ENCODE measurements at regions not wholly inside any gene's neighbourhood (a gene's known extent, or its start where the extent isn't known, plus 50 kb on each side); places are given as distances from the start of the nearest gene placed in this dataset.

- TF ChIP-seq CTCF (IDR thresholded peaks at IDR 0.05; ENCODE audit: low read depth, low read length) (no peak), MAX (IDR thresholded peaks at IDR 0.05; ENCODE audit: low read depth, low read length) (no peak), MYC (IDR thresholded peaks at IDR 0.05; ENCODE audit: low read depth, low read length) (no peak), POLR2A (IDR thresholded peaks at IDR 0.05; ENCODE audit: extremely low read depth, insufficient read length) (no peak)
- DNase-seq (ENCODE audit: low read depth): no peak
- H3K4me3 ChIP-seq (ENCODE audit: low read depth, low read length): no peak overlapping the region
Measured at GRCh38 chr15:46548989-46549388, 914.2 kb downstream of the SQOR start.

- no peak overlapping the region for H3K4me3 ChIP-seq (ENCODE audit: low read depth, low read length)
- no peak for DNase-seq (ENCODE audit: low read depth)
- no peak for TF ChIP-seq MAX (IDR thresholded peaks at IDR 0.05; ENCODE audit: low read depth, low read length)
- TF ChIP-seq CTCF (IDR thresholded peaks at IDR 0.05; ENCODE audit: low read depth, low read length): no peak
Measured at GRCh38 chr15:46552316-46552715, 917.5 kb downstream of the SQOR start.

- TF ChIP-seq CTCF (IDR thresholded peaks at IDR 0.05; ENCODE audit: low read depth, low read length): no peak
- TF ChIP-seq MYC (IDR thresholded peaks at IDR 0.05; ENCODE audit: low read depth, low read length): no peak
- TF ChIP-seq POLR2A (IDR thresholded peaks at IDR 0.05; ENCODE audit: extremely low read depth, insufficient read length): no peak
- no peak for TF ChIP-seq MAX (IDR thresholded peaks at IDR 0.05; ENCODE audit: low read depth, low read length)
- DNase-seq (ENCODE audit: low read depth): no peak
- no peak overlapping the region for H3K4me3 ChIP-seq (ENCODE audit: low read depth, low read length)
Measured at GRCh38 chr15:46555547-46555946, 920.7 kb downstream of the SQOR start.

GRCh38 chr15:46556010-46556409 is 921.2 kb downstream of the SQOR start:
- H3K4me3 ChIP-seq (ENCODE audit: low read depth, low read length): no peak overlapping the region
- no peak for TF ChIP-seq MYC (IDR thresholded peaks at IDR 0.05; ENCODE audit: low read depth, low read length)
- no peak for TF ChIP-seq MAX (IDR thresholded peaks at IDR 0.05; ENCODE audit: low read depth, low read length)
- TF ChIP-seq CTCF (IDR thresholded peaks at IDR 0.05; ENCODE audit: low read depth, low read length): no peak
- TF ChIP-seq POLR2A (IDR thresholded peaks at IDR 0.05; ENCODE audit: extremely low read depth, insufficient read length): no peak

GRCh38 chr15:46556559-46557379 is 921.9 kb downstream of the SQOR start:
- no peak for TF ChIP-seq MYC (IDR thresholded peaks at IDR 0.05; ENCODE audit: low read depth, low read length)
- no peak for TF ChIP-seq MAX (IDR thresholded peaks at IDR 0.05; ENCODE audit: low read depth, low read length)
- TF ChIP-seq CTCF (IDR thresholded peaks at IDR 0.05; ENCODE audit: low read depth, low read length): no peak
- no peak for TF ChIP-seq POLR2A (IDR thresholded peaks at IDR 0.05; ENCODE audit: extremely low read depth, insufficient read length)
- DNase-seq (ENCODE audit: low read depth): no peak
- no peak overlapping the region for H3K4me3 ChIP-seq (ENCODE audit: low read depth, low read length)

More at GRCh38 chr15:46556010-46556409, 921.2 kb downstream of the SQOR start:
- no peak for DNase-seq (ENCODE audit: low read depth)
